HG02610 (cell line): ENCODE measurements at regions not wholly inside any gene's neighbourhood (a gene's known extent, or its start where the extent isn't known, plus 50 kb on each side); places are given as distances from the start of the nearest gene placed in this dataset.

Experiments used
- ATAC-seq: cut with Tn5 transposase; IDR thresholded peaks from one replicate; pipeline ENCODE4 v1.9.1; 2021; ENCODE audit warnings: mild to moderate bottlenecking, moderate library complexity; ENCODE audit not compliant: unreplicated experiment

- ATAC-seq = no peak
Observed at GRCh38 chr14:87879389-87879788, 113.6 kb downstream of the GALC start.

- no peak for ATAC-seq
Observed at GRCh38 chr14:87878959-87879358, 114.0 kb downstream of the GALC start.

- ATAC-seq = no peak
Observed at GRCh38 chr14:87877877-87878276, 115.1 kb downstream of the GALC start.

- no peak for ATAC-seq
Observed at GRCh38 chr14:87874676-87875075, 118.3 kb downstream of the GALC start.

- ATAC-seq = no peak
Observed at GRCh38 chr14:87873741-87874140, 119.2 kb downstream of the GALC start.

GRCh38 chr14:87869619-87870583, 123.1 kb downstream of the GALC start:
- peak; percentile 72 for ATAC-seq

GRCh38 chr14:87868920-87869319, 124.1 kb downstream of the GALC start:
- ATAC-seq = no peak

- ATAC-seq = no peak
Observed at GRCh38 chr14:87866116-87866515, 126.9 kb downstream of the GALC start.

GRCh38 chr14:87864356-87865270, 128.4 kb downstream of the GALC start:
- no peak for ATAC-seq

GRCh38 chr14:87863047-87863446, 129.9 kb downstream of the GALC start:
- ATAC-seq = no peak

GRCh38 chr14:87852107-87852506, 140.9 kb downstream of the GALC start:
- ATAC-seq = no peak

- no peak for ATAC-seq
Observed at GRCh38 chr14:87851190-87851589, 141.8 kb downstream of the GALC start.

- ATAC-seq = no peak
Observed at GRCh38 chr14:87847216-87847755, 145.7 kb downstream of the GALC start.

GRCh38 chr14:87840906-87841305, 152.1 kb downstream of the GALC start:
- no peak for ATAC-seq

GRCh38 chr14:87838931-87839330, 154.1 kb downstream of the GALC start:
- ATAC-seq = no peak

GRCh38 chr14:87837296-87837695, 155.7 kb downstream of the GALC start:
- ATAC-seq = no peak

- ATAC-seq = no peak
Observed at GRCh38 chr14:87834594-87834993, 158.4 kb downstream of the GALC start.

- no peak for ATAC-seq
Observed at GRCh38 chr14:87833026-87833425, 160.0 kb downstream of the GALC start.

- ATAC-seq = no peak
Observed at GRCh38 chr14:87830443-87831096, 162.4 kb downstream of the GALC start.

GRCh38 chr14:87829543-87829942, 163.4 kb downstream of the GALC start:
- ATAC-seq = no peak

- no peak for ATAC-seq
Observed at GRCh38 chr14:87824266-87824665, 168.7 kb downstream of the GALC start.
